ENCODE measurements at regions not wholly inside any gene's neighbourhood (a gene's known extent, or its start where the extent isn't known, plus 50 kb on each side); places are given as distances from the start of the nearest gene placed in this dataset.

DNA sequence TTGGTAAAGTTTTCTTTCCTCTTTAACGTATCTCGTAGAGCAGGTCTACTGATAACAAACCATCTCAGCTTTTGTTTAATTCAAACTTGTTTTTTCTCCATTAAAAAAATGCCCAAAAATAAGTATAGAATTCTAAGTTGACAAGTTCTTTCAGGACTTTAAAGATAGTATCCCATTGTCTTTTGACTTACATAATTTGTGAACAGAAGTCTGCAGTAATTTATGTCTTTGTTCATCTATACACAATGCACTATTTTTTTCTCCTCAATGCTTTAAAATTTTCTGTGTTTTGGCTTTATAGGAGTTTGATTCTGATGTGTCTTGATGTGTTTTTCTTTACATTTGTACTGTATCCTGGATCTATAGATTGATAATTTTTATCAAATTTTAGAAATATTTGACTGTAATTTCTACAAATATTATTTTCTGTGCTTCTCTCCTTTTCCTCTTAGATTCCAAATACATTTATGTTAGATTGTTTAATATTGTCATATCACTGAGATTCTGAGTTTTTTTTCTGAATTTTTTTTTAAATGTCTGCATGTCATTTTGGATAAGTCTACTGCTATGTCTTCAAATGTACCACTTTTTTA lies 143.3 kb downstream of the FTCDNL1 start:
- no peak overlapping the region for H3K27ac Mint-ChIP-seq
- H3K36me3 Mint-ChIP-seq, result no peaks in the 10 kb centered on the region
- H3K27me3 Mint-ChIP-seq, result peaks cover 6% of the 10 kb centered on the region
- no peaks in the 10 kb centered on the region for H3K4me1 Mint-ChIP-seq (ENCODE audit: unreplicated experiment)
- no peaks in the 10 kb centered on the region for H3K9me3 Mint-ChIP-seq
- H3K4me3 Mint-ChIP-seq, result no peak overlapping the region
- no peak for TF ChIP-seq CTCF (conservative IDR thresholded peaks at IDR 0.05)
- DNase-seq (ENCODE audit: extremely low spot score, unreplicated experiment), result no peak

GRCh38 chr2:199705538-199705937 lies 145.5 kb downstream of the FTCDNL1 start:
- no peak for TF ChIP-seq CTCF (conservative IDR thresholded peaks at IDR 0.05)
- H3K9me3 Mint-ChIP-seq, result no peaks in the 10 kb centered on the region
- no peaks in the 10 kb centered on the region for H3K36me3 Mint-ChIP-seq
- no peaks in the 10 kb centered on the region for H3K27me3 Mint-ChIP-seq
- DNase-seq (ENCODE audit: extremely low spot score, unreplicated experiment), result no peak
- H3K4me3 Mint-ChIP-seq, result no peak overlapping the region
- no peak overlapping the region for H3K27ac Mint-ChIP-seq
- H3K4me1 Mint-ChIP-seq (ENCODE audit: unreplicated experiment), result no peaks in the 10 kb centered on the region

DNA sequence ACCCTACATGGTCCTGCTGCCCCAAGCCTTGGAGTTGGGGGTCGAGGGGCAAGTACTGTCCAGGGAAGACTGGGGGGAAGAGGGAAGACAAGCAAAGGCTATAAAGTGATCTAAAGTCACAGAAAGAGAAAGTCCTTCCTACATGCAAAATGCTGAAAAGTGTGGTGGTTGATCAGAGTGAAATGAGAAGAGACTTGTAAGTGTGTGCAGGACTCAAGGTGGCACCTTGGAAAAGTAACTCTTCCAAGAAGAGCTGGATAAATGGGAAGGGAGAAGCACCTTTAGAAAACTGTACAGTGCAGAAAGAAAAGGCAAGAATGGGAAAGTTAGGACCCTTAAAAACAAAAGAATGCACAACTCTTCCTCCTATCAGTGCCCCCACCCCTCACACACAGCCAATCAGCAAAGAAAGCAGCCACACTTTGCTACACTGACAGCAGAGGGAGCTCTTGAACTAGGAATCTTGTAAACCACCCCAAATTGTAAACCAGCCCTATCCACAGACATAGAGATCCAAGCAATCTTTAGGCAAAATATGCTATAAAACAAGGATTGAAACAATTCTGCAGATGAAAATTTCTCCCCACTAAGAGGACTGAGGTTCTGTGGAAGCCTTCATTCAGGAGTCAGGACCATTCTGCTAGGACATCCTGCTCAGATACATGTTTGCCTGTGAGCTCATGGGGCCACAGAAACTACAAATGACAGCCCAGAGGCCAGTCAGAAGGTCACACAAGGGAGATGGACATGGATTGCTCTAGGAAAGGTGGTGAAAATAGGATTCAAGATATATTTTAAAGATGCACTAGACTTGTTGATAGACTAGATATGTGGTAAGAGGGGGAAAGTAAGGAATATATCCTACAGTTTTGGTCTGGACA lies 146.4 kb downstream of the FTCDNL1 start:
- Mint-ChIP-seq H3K4me1 (ENCODE audit: unreplicated experiment) (no peaks in the 10 kb centered on the region), H3K27ac (no peak overlapping the region), H3K9me3 (no peaks in the 10 kb centered on the region), H3K4me3 (no peak overlapping the region), H3K27me3 (no peaks in the 10 kb centered on the region), H3K36me3 (no peaks in the 10 kb centered on the region)
- TF ChIP-seq CTCF (conservative IDR thresholded peaks at IDR 0.05), result peak; percentile 63
- no peak for DNase-seq (ENCODE audit: extremely low spot score, unreplicated experiment)

- TF ChIP-seq CTCF (conservative IDR thresholded peaks at IDR 0.05), result no peak
- Mint-ChIP-seq H3K4me1 (ENCODE audit: unreplicated experiment) (no peaks in the 10 kb centered on the region), H3K9me3 (no peaks in the 10 kb centered on the region), H3K36me3 (no peaks in the 10 kb centered on the region), H3K27ac (no peak overlapping the region), H3K4me3 (no peak overlapping the region), H3K27me3 (no peaks in the 10 kb centered on the region)
- DNase-seq (ENCODE audit: extremely low spot score, unreplicated experiment), result no peak
These were observed 147.8 kb downstream of the FTCDNL1 start for GRCh38 chr2:199703199-199703598.

DNA sequence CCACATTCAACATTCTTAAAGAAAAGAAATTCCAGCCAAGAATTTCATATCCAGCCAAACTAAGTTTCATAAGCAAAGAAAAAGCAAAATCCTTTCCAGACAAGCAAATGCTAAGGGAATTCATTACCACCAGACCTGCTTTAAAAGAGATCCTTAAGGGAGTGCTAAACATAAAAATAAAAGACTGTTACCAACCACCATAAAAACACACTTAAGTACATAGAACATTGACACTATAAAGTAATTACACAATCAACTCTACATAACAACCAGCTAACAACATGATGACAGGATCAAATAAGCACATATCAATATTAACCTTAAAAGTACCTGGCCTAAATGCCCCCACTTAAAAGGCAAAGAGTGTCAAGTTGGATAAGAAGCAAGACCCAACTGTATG lies 153.5 kb downstream of the FTCDNL1 start:
- H3K27me3 Mint-ChIP-seq, result no peaks in the 10 kb centered on the region
- DNase-seq (ENCODE audit: extremely low spot score, unreplicated experiment), result no peak
- H3K9me3 Mint-ChIP-seq, result no peaks in the 10 kb centered on the region
- H3K4me3 Mint-ChIP-seq, result no peak overlapping the region
- no peaks in the 10 kb centered on the region for H3K36me3 Mint-ChIP-seq
- H3K27ac Mint-ChIP-seq, result no peak overlapping the region
- no peak for TF ChIP-seq CTCF (conservative IDR thresholded peaks at IDR 0.05)
- H3K4me1 Mint-ChIP-seq (ENCODE audit: unreplicated experiment), result no peaks in the 10 kb centered on the region
